CD14-positive monocyte (primary cell): ENCODE measurements at regions not wholly inside any gene's neighbourhood (a gene's known extent, or its start where the extent isn't known, plus 50 kb on each side); places are given as distances from the start of the nearest gene placed in this dataset.
"Not testable (repeated sequence)": the region's sequence is repeated elsewhere in the genome, so short reads cannot be mapped to it uniquely, and the experiment has no call there.

Experiments used
- DNase-seq, 3 donors: peaks; one replicate each; pipeline ENCODE4 v3.0.0-alpha.2; 2011 to 2022
- H2AFZ ChIP-seq: 2 replicates; pipeline ENCODE4 v1.6.0; 2012; ENCODE audit warnings: mild to moderate bottlenecking, low read depth, low read length, inconsistent platforms; ENCODE audit not compliant: insufficient read depth, poor library complexity, severe bottlenecking
- H3K27ac ChIP-seq, 2 donors: 1 replicate in 1 of 2; 2 replicates in 1 of 2; pipeline ENCODE4 v1.5.1; 2012 to 2013; ENCODE audit warnings: low read length in 2 of 2, control low read depth in 1 of 2, inconsistent platforms in 1 of 2, low read depth in 1 of 2, mild to moderate bottlenecking in 1 of 2
- H3K27me3 ChIP-seq, 2 donors: one replicate each; pipeline versions ENCODE4 v1.6.0 to v1.6.1; 2011 to 2013; ENCODE audit warnings: low read length in 2 of 2; ENCODE audit not compliant: control insufficient read depth in 2 of 2, insufficient read depth in 2 of 2
- H3K36me3 ChIP-seq, 2 donors: replicated peaks in 1 of 2; 1 replicate in 1 of 2; 2 replicates in 1 of 2; pipeline versions ENCODE4 v1.5.1 to v1.6.1; 2012 to 2013; ENCODE audit warnings: low read length in 2 of 2, control low read depth in 1 of 2, inconsistent platforms in 1 of 2, mild to moderate bottlenecking in 1 of 2; ENCODE audit not compliant: insufficient read depth in 2 of 2, control insufficient read depth in 1 of 2
- H3K4me1 ChIP-seq, 2 donors: 1 replicate in 1 of 2; 2 replicates in 1 of 2; pipeline versions ENCODE4 v1.5.1 to v1.6.1; 2012 to 2013; ENCODE audit warnings: low read length in 2 of 2, control low read depth in 1 of 2, inconsistent platforms in 1 of 2, mild to moderate bottlenecking in 1 of 2, moderate library complexity in 1 of 2; ENCODE audit not compliant: insufficient read depth in 2 of 2, control insufficient read depth in 1 of 2
- H3K4me2 ChIP-seq: replicated peaks from 2 replicates; pipeline ENCODE3; 2012; ENCODE audit warnings: low read length, moderate library complexity, mild to moderate bottlenecking; ENCODE audit not compliant: poor library complexity, severe bottlenecking; ENCODE audit errors: extremely low read depth
- H3K4me3 ChIP-seq, 3 experiments: fragments of 200-600 bp in 1 of 3; sonication (generic) in 1 of 3; replicated peaks in 1 of 3; 1 replicate in 2 of 3; 2 replicates in 1 of 3; pipeline ENCODE4 v1.5.1; 2011 to 2013; ENCODE audit warnings: low read length in 3 of 3, mild to moderate bottlenecking in 3 of 3, control low read depth in 2 of 3, low read depth in 2 of 3, inconsistent platforms in 1 of 3, moderate library complexity in 1 of 3
- H3K79me2 ChIP-seq: 2 replicates; pipeline ENCODE4 v1.6.0; 2012; ENCODE audit warnings: mild to moderate bottlenecking, control low read depth, inconsistent platforms, low read length, moderate library complexity; ENCODE audit not compliant: insufficient read depth
- H3K9ac ChIP-seq: 2 replicates; pipeline ENCODE4 v1.6.0; 2017; ENCODE audit warnings: low read length, mild to moderate bottlenecking; ENCODE audit not compliant: insufficient read depth, poor library complexity, severe bottlenecking
- H3K9me3 ChIP-seq, 2 donors: replicated peaks in 1 of 2; 1 replicate in 1 of 2; 2 replicates in 1 of 2; pipeline versions ENCODE4 v1.5.1 to v1.6.1; 2012 to 2013; ENCODE audit warnings: low read length in 2 of 2, control low read depth in 1 of 2; ENCODE audit not compliant: control insufficient read depth in 1 of 2, insufficient read depth in 1 of 2
- H4K20me1 ChIP-seq: 2 replicates; pipeline ENCODE4 v1.6.0; 2012; ENCODE audit warnings: mild to moderate bottlenecking, low read length, control low read depth, moderate library complexity; ENCODE audit not compliant: insufficient read depth
- H3K27ac Mint-ChIP-seq, 7 donors: one replicate each; pipeline ENCODE4 v1.8.0; 2020; ENCODE audit warnings: mild to moderate bottlenecking in 7 of 7, mixed read lengths in 7 of 7, moderate library complexity in 6 of 7, inconsistent platforms in 2 of 7
- H3K27me3 Mint-ChIP-seq, 3 donors: one replicate each; pipeline ENCODE4 v1.8.0; 2021 to 2022; ENCODE audit warnings: low read depth in 3 of 3, mild to moderate bottlenecking in 3 of 3, mixed read lengths in 3 of 3, moderate library complexity in 3 of 3, inconsistent platforms in 1 of 3
- H3K36me3 Mint-ChIP-seq, 2 donors: one replicate each; pipeline ENCODE4 v1.8.0; 2020; ENCODE audit warnings: mixed read lengths in 2 of 2, inconsistent platforms in 1 of 2, mild to moderate bottlenecking in 1 of 2
- H3K4me1 Mint-ChIP-seq: one replicate; pipeline ENCODE4 v1.8.0; 2020; ENCODE audit warnings: mild to moderate bottlenecking, mixed read lengths
- H3K4me3 Mint-ChIP-seq, 2 donors: one replicate each; pipeline ENCODE4 v1.8.0; 2020; ENCODE audit warnings: mild to moderate bottlenecking in 2 of 2, mixed read lengths in 2 of 2, moderate library complexity in 1 of 2
- H3K9me3 Mint-ChIP-seq, 7 donors: one replicate each; pipeline ENCODE4 v1.8.0; 2020 to 2022; ENCODE audit warnings: mixed read lengths in 7 of 7, mild to moderate bottlenecking in 6 of 7, moderate library complexity in 6 of 7, inconsistent platforms in 2 of 7
- CTCF ChIP-seq: fragments of 200-600 bp; IDR thresholded peaks from one replicate; pipeline ENCODE4 v1.8.0; 2022; ENCODE audit warnings: antibody characterized with exemption, mild to moderate bottlenecking
- WGBS: methylation state at CpG from one replicate; pipeline ENCODE4 v1.1.5; 2013; ENCODE audit warnings: missing lambda C conversion rate; ENCODE audit not compliant: insufficient coverage; 5-methylcytosine and 5-hydroxymethylcytosine counted together
- intact Hi-C, 2 donors: fragments of 100-400 bp; cut with micrococcal nuclease; formaldehyde crosslinking; loops; one replicate each; pipeline versions ENCODE4 v1.15.0 to v1.15.1; 2023

- intact Hi-C loops = no loop called here
- H3K27me3 ChIP-seq = no peaks in the 10 kb centered on the region
- H3K36me3 ChIP-seq = no peaks in the 10 kb centered on the region
- H3K4me3 ChIP-seq = no peak overlapping the region
- H4K20me1 ChIP-seq = no peaks in the 10 kb centered on the region
- H3K4me3 Mint-ChIP-seq = no peak overlapping the region
- H3K4me2 ChIP-seq = no peak overlapping the region
- no peak for TF ChIP-seq CTCF
- DNase-seq = no peak
- no peaks in the 10 kb centered on the region for H3K4me1 Mint-ChIP-seq
- H3K9me3 Mint-ChIP-seq = peaks cover 0 to 16% (median 6%) of the 10 kb centered on the region in 7 donors
- no peak overlapping the region for H3K9ac ChIP-seq
- H3K79me2 ChIP-seq = no peaks in the 10 kb centered on the region
- no peak overlapping the region for H3K27ac ChIP-seq
- no peaks in the 10 kb centered on the region for H3K9me3 ChIP-seq
- H3K27ac Mint-ChIP-seq = no peak overlapping the region
- no peaks in the 10 kb centered on the region for H3K36me3 Mint-ChIP-seq
- no peak overlapping the region for H2AFZ ChIP-seq
- H3K4me1 ChIP-seq = no peaks in the 10 kb centered on the region
- no peaks in the 10 kb centered on the region for H3K27me3 Mint-ChIP-seq
Observed at GRCh38 chrX:98299785-98300184, 1416.1 kb downstream of the RPA4 start.

- H3K4me1 Mint-ChIP-seq, H3K27me3 Mint-ChIP-seq, H3K36me3 Mint-ChIP-seq, H3K27ac Mint-ChIP-seq, H2AFZ ChIP-seq, H3K9ac ChIP-seq, H3K36me3 ChIP-seq, H3K4me3 Mint-ChIP-seq, H3K4me1 ChIP-seq, DNase-seq, H3K4me3 ChIP-seq, H3K27ac ChIP-seq, H3K79me2 ChIP-seq, intact Hi-C loops, H3K4me2 ChIP-seq, H3K9me3 ChIP-seq, H3K27me3 ChIP-seq, H4K20me1 ChIP-seq: not testable (repeated sequence)
- WGBS = no CpG with 5 or more reads among the region's 13 CpGs
- peaks cover 0 to 16% (median 6%) of the 10 kb centered on the region in 7 donors for H3K9me3 Mint-ChIP-seq
Observed at GRCh38 chrX:98300536-98300935, 1416.8 kb downstream of the RPA4 start.
